ENCODE measurements at regions not wholly inside any gene's neighbourhood (a gene's known extent, or its start where the extent isn't known, plus 50 kb on each side); places are given as distances from the start of the nearest gene placed in this dataset.
"Not testable (repeated sequence)": the region's sequence is repeated elsewhere in the genome, so short reads cannot be mapped to it uniquely, and the experiment has no call there.

GRCh38 chr5:51712201-51712600 lies 329.0 kb downstream of the ISL1 start:
- no peak for DNase-seq
- H3K9me3 ChIP-seq: no peaks in the 10 kb centered on the region
- intact Hi-C loops (cut with DNase I; ENCODE audit: low total_unique reads): no loop called here
- no peak overlapping the region for H3K4me3 ChIP-seq
- no peaks in the 10 kb centered on the region for H3K4me1 ChIP-seq
- H3K27ac ChIP-seq: no peak overlapping the region
- WGBS, 2 donors: 84% methylated on average over 5 of the region's 5 CpGs
- no peaks in the 10 kb centered on the region for H3K36me3 ChIP-seq (ENCODE audit: low read depth, missing control alignments)
- TF ChIP-seq CTCF (IDR thresholded peaks at IDR 0.05): no peak
- no peak for TF ChIP-seq POLR2A (IDR thresholded peaks at IDR 0.05)
- no peaks in the 10 kb centered on the region for H3K27me3 ChIP-seq

GRCh38 chr5:51715445-51715844 lies 332.2 kb downstream of the ISL1 start:
- H3K27ac ChIP-seq; H3K27me3 ChIP-seq; H3K4me3 ChIP-seq; H3K36me3 ChIP-seq (ENCODE audit: low read depth, missing control alignments); H3K9me3 ChIP-seq; intact Hi-C loops (cut with DNase I; ENCODE audit: low total_unique reads); DNase-seq; H3K4me1 ChIP-seq: not testable (repeated sequence)
- 95 to 100% methylated on average over 2 of the region's 2 CpGs for WGBS, 2 donors

- 57 to 66% methylated on average over 2 of the region's 2 CpGs for WGBS, 2 donors
- no peak for TF ChIP-seq POLR2A (IDR thresholded peaks at IDR 0.05)
- TF ChIP-seq CTCF (IDR thresholded peaks at IDR 0.05): no peak
- Histone ChIP-seq H3K4me1 (no peaks in the 10 kb centered on the region), H3K4me3 (no peak overlapping the region), H3K9me3 (no peaks in the 10 kb centered on the region), H3K36me3 (ENCODE audit: low read depth, missing control alignments) (no peaks in the 10 kb centered on the region), H3K27me3 (no peaks in the 10 kb centered on the region), H3K27ac (no peak overlapping the region)
- intact Hi-C loops (cut with DNase I; ENCODE audit: low total_unique reads): no loop called here
- DNase-seq: no peak
Measured at GRCh38 chr5:51731421-51732029, 348.3 kb downstream of the ISL1 start.

GRCh38 chr5:51732304-51732703 lies 349.1 kb downstream of the ISL1 start:
- intact Hi-C loops (cut with DNase I; ENCODE audit: low total_unique reads): no loop called here
- TF ChIP-seq CTCF (IDR thresholded peaks at IDR 0.05) (no peak), POLR2A (IDR thresholded peaks at IDR 0.05) (no peak)
- Histone ChIP-seq H3K4me1 (no peaks in the 10 kb centered on the region), H3K4me3 (no peak overlapping the region), H3K9me3 (no peaks in the 10 kb centered on the region), H3K36me3 (ENCODE audit: low read depth, missing control alignments) (no peaks in the 10 kb centered on the region), H3K27ac (no peak overlapping the region), H3K27me3 (no peaks in the 10 kb centered on the region)
- WGBS, 2 donors: 21 to 30% methylated on average over 3 of the region's 3 CpGs
- no peak for DNase-seq

DNA sequence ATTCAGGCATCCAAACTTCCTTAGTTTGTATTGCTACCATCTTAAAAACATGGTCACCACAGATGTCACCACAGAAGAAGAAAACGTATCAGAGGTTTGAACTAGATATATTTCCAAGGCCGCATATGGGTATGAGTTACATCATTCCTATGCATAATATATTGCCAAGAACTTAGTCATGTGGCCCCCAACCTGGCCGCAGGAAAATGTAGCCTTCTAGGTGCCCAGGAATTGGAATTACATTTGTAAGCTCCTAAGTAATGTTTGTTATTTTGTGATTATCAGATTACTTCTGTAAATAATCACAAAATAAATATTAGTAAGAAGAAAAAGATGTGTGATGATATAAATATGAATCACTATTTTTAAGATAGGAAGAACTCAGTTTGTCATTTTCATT lies 351.4 kb downstream of the ISL1 start:
- no peak overlapping the region for H3K4me3 ChIP-seq
- TF ChIP-seq CTCF (IDR thresholded peaks at IDR 0.05): no peak
- TF ChIP-seq POLR2A (IDR thresholded peaks at IDR 0.05): no peak
- H3K36me3 ChIP-seq (ENCODE audit: low read depth, missing control alignments): no peaks in the 10 kb centered on the region
- no peaks in the 10 kb centered on the region for H3K27me3 ChIP-seq
- 82 to 94% methylated on average over 3 of the region's 3 CpGs for WGBS, 2 donors
- DNase-seq: no peak
- intact Hi-C loops (cut with DNase I; ENCODE audit: low total_unique reads): no loop called here
- no peaks in the 10 kb centered on the region for H3K4me1 ChIP-seq
- no peaks in the 10 kb centered on the region for H3K9me3 ChIP-seq
- no peak overlapping the region for H3K27ac ChIP-seq
